Naive thymus-derived CD4-positive, alpha-beta T cell (primary cell): ENCODE measurements at regions not wholly inside any gene's neighbourhood (a gene's known extent, or its start where the extent isn't known, plus 50 kb on each side); places are given as distances from the start of the nearest gene placed in this dataset.

ENCODE experiments used
- ATAC-seq: fragments of 150-1000 bp; cut with Tn5 transposase; 2 replicates; pipeline ENCODE4 v1.10.0; 2021; ENCODE audit warnings: mild to moderate bottlenecking, moderate library complexity
- CTCF ChIA-PET: fragments of 350-600 bp; sonication (Branson Sonifier 250); formaldehyde crosslinking; loops from one replicate; lab custom pipeline; 2021; ENCODE audit warnings: antibody characterized with exemption; lab: Charles Lee
- POLR2A ChIA-PET: fragments of 350-600 bp; sonication (Branson Sonifier 250); formaldehyde crosslinking; loops from one replicate; lab custom pipeline; 2021; ENCODE audit warnings: antibody characterized with exemption, inconsistent platforms; lab: Charles Lee
- DNase-seq, 9 donors: peaks; one replicate each; pipeline versions ENCODE4 v3.0.0 to v3.0.0-alpha.2; 2020 to 2022; ENCODE audit warnings: mixed read lengths in 1 of 9
- H3K27ac ChIP-seq: one replicate; pipeline ENCODE4 v1.7.0; 2013; ENCODE audit warnings: mild to moderate bottlenecking, low read depth, low read length, moderate library complexity
- H3K27me3 ChIP-seq, 2 donors: one replicate each; pipeline ENCODE4 v1.7.0; 2013; ENCODE audit warnings: low read length in 2 of 2, mild to moderate bottlenecking in 2 of 2, moderate library complexity in 2 of 2; ENCODE audit not compliant: control insufficient read depth in 2 of 2, insufficient read depth in 2 of 2
- H3K36me3 ChIP-seq, 3 experiments: 1 replicate in 2 of 3; 2 replicates in 1 of 3; pipeline ENCODE4 v1.7.0; 2013; ENCODE audit warnings: low read length in 3 of 3, mild to moderate bottlenecking in 3 of 3, moderate library complexity in 1 of 3; ENCODE audit not compliant: insufficient read depth in 3 of 3, control insufficient read depth in 2 of 3
- H3K4me1 ChIP-seq, 2 donors: one replicate each; pipeline ENCODE4 v1.7.0; 2013; ENCODE audit warnings: low read length in 2 of 2, mild to moderate bottlenecking in 2 of 2, moderate library complexity in 1 of 2; ENCODE audit not compliant: control insufficient read depth in 2 of 2, insufficient read depth in 2 of 2
- H3K4me3 ChIP-seq: 2 replicates; pipeline ENCODE4 v1.7.0; 2013; ENCODE audit warnings: mild to moderate bottlenecking, low read length
- H3K9me3 ChIP-seq, 3 experiments: 1 replicate in 2 of 3; 2 replicates in 1 of 3; pipeline ENCODE4 v1.7.0; 2013; ENCODE audit warnings: low read length in 3 of 3; ENCODE audit not compliant: control insufficient read depth in 2 of 3
- H3K27ac Mint-ChIP-seq, 9 donors: one replicate each; pipeline ENCODE4 v1.8.0; 2020 to 2022; ENCODE audit warnings: mixed read lengths in 9 of 9, mild to moderate bottlenecking in 8 of 9, moderate library complexity in 5 of 9, inconsistent platforms in 2 of 9
- H3K27me3 Mint-ChIP-seq, 5 donors: one replicate each; pipeline ENCODE4 v1.8.0; 2021 to 2022; ENCODE audit warnings: mixed read lengths in 5 of 5, mild to moderate bottlenecking in 1 of 5
- H3K36me3 Mint-ChIP-seq, 5 donors: one replicate each; pipeline ENCODE4 v1.8.0; 2020 to 2022; ENCODE audit warnings: mixed read lengths in 5 of 5, mild to moderate bottlenecking in 3 of 5, inconsistent platforms in 1 of 5
- H3K4me1 Mint-ChIP-seq, 7 donors: one replicate each; pipeline ENCODE4 v1.8.0; 2020 to 2022; ENCODE audit warnings: mixed read lengths in 7 of 7, mild to moderate bottlenecking in 3 of 7, inconsistent platforms in 1 of 7
- H3K4me3 Mint-ChIP-seq, 10 donors: one replicate each; pipeline ENCODE4 v1.8.0; 2020 to 2022; ENCODE audit warnings: mild to moderate bottlenecking in 10 of 10, mixed read lengths in 10 of 10, moderate library complexity in 6 of 10, inconsistent platforms in 2 of 10
- H3K9me3 Mint-ChIP-seq, 11 donors: one replicate each; pipeline ENCODE4 v1.8.0; 2020 to 2022; ENCODE audit warnings: mixed read lengths in 11 of 11, mild to moderate bottlenecking in 4 of 11, inconsistent platforms in 1 of 11, moderate library complexity in 1 of 11
- intact Hi-C, 2 donors: fragments of 100-400 bp; cut with micrococcal nuclease; formaldehyde crosslinking; loops; one replicate each; pipeline ENCODE4 v1.15.1; 2023

DNA sequence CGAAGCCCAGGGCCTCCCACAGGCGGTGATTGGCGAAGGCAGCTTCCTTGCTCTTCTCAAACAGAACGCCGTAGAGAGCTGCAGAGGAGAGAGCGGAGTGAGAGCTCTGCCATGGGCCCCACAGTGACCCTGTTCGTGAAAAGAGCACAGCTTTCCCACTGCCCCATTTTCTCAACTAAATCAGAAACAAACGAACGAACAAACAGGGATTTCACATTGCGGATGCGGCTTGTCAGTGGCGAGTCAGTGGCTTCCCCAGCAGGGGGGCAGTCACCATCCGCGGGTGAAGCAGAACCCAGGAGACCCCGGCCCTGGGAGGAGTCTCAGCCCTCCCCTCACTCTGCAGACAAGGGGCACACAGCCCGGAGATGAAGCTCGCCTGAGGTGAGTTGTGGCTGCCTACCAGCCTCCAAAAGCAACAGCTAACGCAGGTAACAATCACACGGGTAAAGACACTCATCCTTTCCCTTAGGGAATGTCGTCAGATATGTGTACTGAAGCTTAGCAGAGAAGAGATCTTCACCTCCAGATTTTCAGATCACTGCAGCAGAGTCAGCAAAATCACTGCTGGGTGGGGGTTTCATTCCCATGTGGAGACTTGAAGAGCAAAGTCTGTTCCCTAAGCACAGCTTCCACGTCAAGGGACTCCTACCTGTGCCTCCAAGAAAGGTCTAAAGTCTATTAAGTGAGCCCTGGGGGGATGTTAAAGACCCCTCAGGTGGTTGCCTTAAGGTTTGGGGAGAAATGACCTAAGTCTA, 51.2 kb upstream of the GPR31 start:
- CTCF ChIA-PET: no interaction called here
- Mint-ChIP-seq H3K4me1 (peaks cover 0 to 3% (median 0%) of the 10 kb centered on the region in 7 donors), H3K27me3 (peaks cover 0 to 7% (median 2%) of the 10 kb centered on the region in 5 donors), H3K4me3 (no peak overlapping the region), H3K9me3 (no peaks in the 10 kb centered on the region), H3K27ac (no peak overlapping the region), H3K36me3 (no peaks in the 10 kb centered on the region)
- intact Hi-C loops: no loop called here
- Histone ChIP-seq H3K27ac (no peak overlapping the region), H3K9me3 (no peaks in the 10 kb centered on the region), H3K36me3 (no peaks in the 10 kb centered on the region), H3K4me3 (no peak overlapping the region), H3K4me1 (no peaks in the 10 kb centered on the region), H3K27me3 (no peaks in the 10 kb centered on the region)
- POLR2A ChIA-PET: no interaction called here
- DNase-seq (no peak), ATAC-seq (no peak)

DNA sequence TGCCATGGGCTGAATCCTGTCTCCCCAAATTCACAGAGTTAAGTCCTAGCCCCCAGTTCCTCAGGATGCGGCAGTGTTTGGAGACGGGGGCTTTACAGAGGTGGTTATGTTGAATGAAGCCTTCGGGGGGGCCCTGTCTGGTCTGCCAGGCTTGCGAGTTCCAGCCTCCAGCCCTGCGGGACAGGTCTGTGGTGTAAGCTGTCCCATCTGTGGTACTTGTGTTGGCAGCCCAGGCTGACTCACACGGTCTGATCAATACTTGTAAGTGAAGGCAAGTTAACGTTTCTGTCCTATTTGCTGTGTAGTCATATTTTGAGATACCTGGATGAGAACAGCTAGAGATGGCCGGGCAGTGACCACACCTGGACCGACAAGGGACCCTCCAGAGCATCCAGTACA, 51.8 kb upstream of the GPR31 start:
- no peaks in the 10 kb centered on the region for H3K9me3 ChIP-seq
- intact Hi-C loops: no loop called here
- ChIA-PET POLR2A (no interaction called here), CTCF (no interaction called here)
- H3K4me1 ChIP-seq: no peaks in the 10 kb centered on the region
- ATAC-seq: no peak
- Mint-ChIP-seq H3K4me3 (no peak overlapping the region), H3K4me1 (peaks cover 0 to 3% (median 0%) of the 10 kb centered on the region in 7 donors), H3K36me3 (no peaks in the 10 kb centered on the region), H3K9me3 (no peaks in the 10 kb centered on the region), H3K27me3 (peaks cover 0 to 7% (median 2%) of the 10 kb centered on the region in 5 donors), H3K27ac (no peak overlapping the region)
- no peak for DNase-seq
- no peaks in the 10 kb centered on the region for H3K27me3 ChIP-seq
- no peak overlapping the region for H3K27ac ChIP-seq
- H3K4me3 ChIP-seq: no peak overlapping the region
- H3K36me3 ChIP-seq: no peaks in the 10 kb centered on the region

- H3K27ac ChIP-seq: no peak overlapping the region
- no peak for ATAC-seq
- Mint-ChIP-seq H3K4me1 (peaks cover 0 to 3% (median 0%) of the 10 kb centered on the region in 7 donors), H3K36me3 (no peaks in the 10 kb centered on the region), H3K27ac (peak overlapping the region in 1 of 9 donors; percentile 74), H3K27me3 (peaks cover 0 to 7% (median 2%) of the 10 kb centered on the region in 5 donors), H3K9me3 (no peaks in the 10 kb centered on the region), H3K4me3 (no peak overlapping the region)
- ChIA-PET CTCF (interaction anchor here (0.6 kb wide), 1 partner anchor 79 kb away, joined by 4 read pairs; no protein-coding TSS in a partner anchor), POLR2A (no interaction called here)
- no peak overlapping the region for H3K4me3 ChIP-seq
- intact Hi-C loops: no loop called here
- no peaks in the 10 kb centered on the region for H3K36me3 ChIP-seq
- H3K4me1 ChIP-seq: no peaks in the 10 kb centered on the region
- no peaks in the 10 kb centered on the region for H3K9me3 ChIP-seq
- no peak for DNase-seq
- no peaks in the 10 kb centered on the region for H3K27me3 ChIP-seq
Observed at GRCh38 chr6:167210375-167211294, 52.9 kb upstream of the GPR31 start.

DNA sequence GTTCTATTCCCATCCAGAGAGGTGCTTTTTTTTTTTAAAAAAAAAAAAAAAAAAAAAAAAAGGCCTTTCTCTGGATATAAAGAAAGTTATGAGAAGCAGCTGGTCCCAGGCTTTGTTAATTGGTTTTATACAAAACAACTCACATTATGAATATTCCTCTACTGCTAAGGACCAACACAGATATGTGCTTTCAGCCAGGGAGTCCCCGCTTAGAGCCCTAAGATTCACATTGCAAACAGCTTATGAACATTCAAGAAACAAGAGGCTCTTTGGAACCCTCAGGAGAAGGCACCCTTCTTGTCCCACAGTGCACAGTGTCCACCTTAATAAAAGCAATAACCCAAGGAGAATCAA, 53.5 kb upstream of the GPR31 start:
- ChIA-PET POLR2A (no interaction called here), CTCF (interaction anchor here (0.6 kb wide), 1 partner anchor 78 kb away, joined by 4 read pairs; no protein-coding TSS in a partner anchor)
- no peaks in the 10 kb centered on the region for H3K36me3 Mint-ChIP-seq
- H3K36me3 ChIP-seq: no peaks in the 10 kb centered on the region
- H3K27ac ChIP-seq: no peak overlapping the region
- no peak for ATAC-seq
- no peak overlapping the region for H3K27ac Mint-ChIP-seq
- H3K4me3 ChIP-seq: no peak overlapping the region
- intact Hi-C loops: no loop called here
- H3K9me3 ChIP-seq: no peaks in the 10 kb centered on the region
- peaks cover 0 to 3% (median 0%) of the 10 kb centered on the region in 7 donors for H3K4me1 Mint-ChIP-seq
- H3K27me3 Mint-ChIP-seq: peaks cover 0 to 6% (median 2%) of the 10 kb centered on the region in 5 donors
- no peaks in the 10 kb centered on the region for H3K27me3 ChIP-seq
- no peaks in the 10 kb centered on the region for H3K4me1 ChIP-seq
- H3K4me3 Mint-ChIP-seq: no peak overlapping the region
- H3K9me3 Mint-ChIP-seq: no peaks in the 10 kb centered on the region
- no peak for DNase-seq

- DNase-seq (no peak), ATAC-seq (no peak)
- H3K27ac Mint-ChIP-seq: no peak overlapping the region
- intact Hi-C loops: no loop called here
- Histone ChIP-seq H3K9me3 (no peaks in the 10 kb centered on the region), H3K36me3 (no peaks in the 10 kb centered on the region), H3K27ac (no peak overlapping the region), H3K27me3 (no peaks in the 10 kb centered on the region), H3K4me3 (no peak overlapping the region), H3K4me1 (no peaks in the 10 kb centered on the region)
- POLR2A ChIA-PET: no interaction called here
- peaks cover 0 to 2% (median 0%) of the 10 kb centered on the region in 7 donors for H3K4me1 Mint-ChIP-seq
- no peak overlapping the region for H3K4me3 Mint-ChIP-seq
- CTCF ChIA-PET: interaction anchor here (0.6 kb wide), 1 partner anchor 77 kb away, joined by 4 read pairs; no protein-coding TSS in a partner anchor
- H3K9me3 Mint-ChIP-seq: no peaks in the 10 kb centered on the region
- H3K27me3 Mint-ChIP-seq: peaks cover 0 to 2% (median 0%) of the 10 kb centered on the region in 5 donors
- H3K36me3 Mint-ChIP-seq: no peaks in the 10 kb centered on the region
Observed at GRCh38 chr6:167211881-167212712, 54.3 kb upstream of the GPR31 start.

DNA sequence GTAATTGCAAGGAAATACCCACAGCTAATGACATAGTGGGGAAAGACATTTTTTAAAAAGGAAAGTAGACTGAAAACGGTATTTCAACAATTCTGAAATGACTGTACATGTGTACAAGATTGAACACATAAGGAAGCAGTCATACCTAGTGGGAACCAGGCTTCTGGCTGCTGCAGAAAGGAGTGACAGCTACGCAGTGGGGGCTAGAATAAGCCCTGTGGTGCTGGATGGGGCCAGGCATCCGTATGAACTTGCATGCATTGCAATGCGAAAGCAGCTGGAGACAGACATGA, 54.9 kb upstream of the GPR31 start:
- CTCF ChIA-PET: no interaction called here
- Mint-ChIP-seq H3K9me3 (no peaks in the 10 kb centered on the region), H3K4me1 (peaks cover 0 to 2% (median 0%) of the 10 kb centered on the region in 7 donors), H3K36me3 (no peaks in the 10 kb centered on the region), H3K4me3 (no peak overlapping the region), H3K27me3 (no peaks in the 10 kb centered on the region), H3K27ac (no peak overlapping the region)
- intact Hi-C loops: no loop called here
- H3K9me3 ChIP-seq: no peaks in the 10 kb centered on the region
- no peaks in the 10 kb centered on the region for H3K4me1 ChIP-seq
- ATAC-seq (no peak), DNase-seq (no peak)
- H3K27ac ChIP-seq: no peak overlapping the region
- no peaks in the 10 kb centered on the region for H3K36me3 ChIP-seq
- no peak overlapping the region for H3K4me3 ChIP-seq
- H3K27me3 ChIP-seq: no peaks in the 10 kb centered on the region
- POLR2A ChIA-PET: no interaction called here
